A549 (cell line): ENCODE measurements at regions not wholly inside any gene's neighbourhood (a gene's known extent, or its start where the extent isn't known, plus 50 kb on each side); places are given as distances from the start of the nearest gene placed in this dataset.

Experiments
- ATAC-seq, 2 experiments: fragments of 200-7000 bp in 1 of 2; fragments of >200 bp in 1 of 2; cut with Nextera tagmentation in 1 of 2; cut with Tn5 transposase in 1 of 2; 3 replicates each; pipeline versions ENCODE4 v1.8.0 to v1.9.1; 2018 to 2020; ENCODE audit warnings: mild to moderate bottlenecking in 1 of 2, moderate library complexity in 1 of 2
- CTCF ChIA-PET: fragments of 300-600 bp; sonication (Branson Sonifier 250); formaldehyde crosslinking; extraction: SDS; loops from one replicate; lab custom pipeline; 2021; ENCODE audit warnings: antibody characterized with exemption, inconsistent platforms; lab: Yijun Ruan, JAX
- POLR2A ChIA-PET: fragments of 350-600 bp; formaldehyde crosslinking; extraction: SDS; loops from one replicate; lab custom pipeline; 2021; ENCODE audit warnings: antibody characterized with exemption, inconsistent platforms; lab: Yijun Ruan, JAX
- DNase-seq, 2 experiments: peaks; one replicate each; pipeline versions ENCODE4 v3.0.0 to v3.0.0-alpha.2; 2011 to 2016; ENCODE audit warnings: low read depth in 1 of 2, low spot score in 1 of 2
- FAIRE-seq: peaks from 2 replicates; lab custom pipeline; 2011; peaks lifted over from hg19 to GRCh38; lab: Jason Lieb, UNC
- H3K27ac ChIP-seq, 2 experiments: fragments of >200 bp; sonication (Bioruptor Twin); formaldehyde crosslinking; 3 replicates each; pipeline ENCODE4 v1.5.1; 2016 to 2017
- H3K4me1 ChIP-seq: fragments of >200 bp; sonication (Bioruptor Twin); formaldehyde crosslinking; 3 replicates; pipeline ENCODE4 v1.6.1; 2016
- H3K4me2 ChIP-seq: fragments of >200 bp; sonication (Bioruptor Twin); formaldehyde crosslinking; 3 replicates; pipeline ENCODE4 v1.6.1; 2016
- H3K4me3 ChIP-seq: fragments of >200 bp; sonication (Bioruptor Twin); formaldehyde crosslinking; 3 replicates; pipeline ENCODE4 v1.5.1; 2016
- H3K9me3 ChIP-seq: fragments of >200 bp; sonication (Bioruptor Twin); formaldehyde crosslinking; 3 replicates; pipeline ENCODE4 v1.6.1; 2016
- CBX2 ChIP-seq: fragments of 200-600 bp; sonication (generic); IDR thresholded peaks from 2 replicates; pipeline ENCODE4 v1.6.1; 2016; ENCODE audit warnings: low read depth, mild to moderate bottlenecking, borderline replicate concordance
- CHD2 ChIP-seq: fragments of 150-350 bp; IDR thresholded peaks from 2 replicates; pipeline ENCODE4 v1.6.1; 2014; ENCODE audit warnings: low read length; ENCODE audit not compliant: partially characterized antibody
- EHF ChIP-seq: fragments of 250-450 bp; sonication (Bioruptor Pico); IDR thresholded peaks from 2 replicates; pipeline ENCODE4 v1.5.0; 2020; ENCODE audit warnings: mild to moderate bottlenecking
- EP300 ChIP-seq, 2 experiments: fragments of >200 bp; sonication (Bioruptor Twin); formaldehyde crosslinking; IDR thresholded peaks; 2 replicates in 1 of 2; 3 replicates in 1 of 2; pipeline ENCODE4 v1.6.1; 2016 to 2017
- FOSB ChIP-seq: fragments of 250-450 bp; sonication (Bioruptor Pico); IDR thresholded peaks from 2 replicates; pipeline ENCODE4 v1.5.0; 2020; ENCODE audit warnings: mild to moderate bottlenecking, moderate library complexity
- FOXS1 ChIP-seq: fragments of 250-450 bp; sonication (Bioruptor Pico); IDR thresholded peaks from 2 replicates; pipeline ENCODE4 v1.5.0; 2020; ENCODE audit warnings: mild to moderate bottlenecking, moderate library complexity
- GATA3 ChIP-seq: IDR thresholded peaks from 2 replicates; pipeline ENCODE4 v1.6.1; 2012; ENCODE audit warnings: borderline replicate concordance
- HDAC2 ChIP-seq: fragments of 200-600 bp; sonication (generic); IDR thresholded peaks from 2 replicates; pipeline ENCODE4 v1.6.1; 2016
- KDM5A ChIP-seq: fragments of 200-600 bp; sonication (generic); IDR thresholded peaks from 2 replicates; pipeline ENCODE4 v1.6.1; 2016; ENCODE audit warnings: antibody characterized with exemption, mild to moderate bottlenecking
- MAFK ChIP-seq: fragments of 450-650 bp; IDR thresholded peaks from 2 replicates; pipeline ENCODE4 v1.6.1; 2014; ENCODE audit not compliant: partially characterized antibody
- MAZ ChIP-seq: fragments of 150-350 bp; IDR thresholded peaks from 2 replicates; pipeline ENCODE4 v1.6.1; 2014; ENCODE audit warnings: antibody characterized with exemption, low read depth, low read length, borderline replicate concordance
- NFE2L2 ChIP-seq: fragments of 150-350 bp; conservative IDR thresholded peaks from 2 replicates; pipeline ENCODE4 v1.6.1; 2014; ENCODE audit warnings: low read length
- NPAS2 ChIP-seq: fragments of 250-450 bp; sonication (Bioruptor Pico); IDR thresholded peaks from 2 replicates; pipeline ENCODE4 v1.8.0; 2022; ENCODE audit warnings: mild to moderate bottlenecking, moderate library complexity, borderline replicate concordance
- POLR2A ChIP-seq: IDR thresholded peaks from 2 replicates; pipeline ENCODE4 v1.6.1; 2012; ENCODE audit warnings: mild to moderate bottlenecking, low read length
- RFX5 ChIP-seq: fragments of 450-650 bp; IDR thresholded peaks from 2 replicates; pipeline ENCODE4 v1.7.1; 2014; ENCODE audit warnings: antibody characterized with exemption, mild to moderate bottlenecking, moderate library complexity
- TP53 ChIP-seq: fragments of 250-450 bp; sonication (Bioruptor Pico); IDR thresholded peaks from 2 replicates; pipeline ENCODE4 v1.5.0; 2021; ENCODE audit warnings: mild to moderate bottlenecking, moderate library complexity
- ZNF302 ChIP-seq: fragments of 250-450 bp; sonication (Bioruptor Pico); IDR thresholded peaks from 2 replicates; pipeline ENCODE4 v1.9.0; 2021; ENCODE audit warnings: inconsistent platforms, mild to moderate bottlenecking, moderate library complexity
- WGBS: methylation state at CpG from one replicate; pipeline ENCODE4 v1.1.6; 2017; ENCODE audit errors: missing lambda C conversion rate; 5-methylcytosine and 5-hydroxymethylcytosine counted together
- TF ChIP-seq, protein P1 (sequence below): IDR thresholded peaks from 2 replicates; pipeline ENCODE4 v1.6.1; 2012
- TF ChIP-seq, protein P2 (sequence below): fragments of 250-450 bp; sonication (Bioruptor Pico); IDR thresholded peaks from 2 replicates; pipeline ENCODE4 v1.5.0; 2021; ENCODE audit warnings: mild to moderate bottlenecking, moderate library complexity, borderline replicate concordance
- TF ChIP-seq, protein P3 (sequence below): fragments of 200-600 bp; sonication (generic); IDR thresholded peaks from 2 replicates; pipeline ENCODE4 v1.6.1; 2016; ENCODE audit warnings: antibody characterized with exemption, mild to moderate bottlenecking, moderate library complexity

DNA sequence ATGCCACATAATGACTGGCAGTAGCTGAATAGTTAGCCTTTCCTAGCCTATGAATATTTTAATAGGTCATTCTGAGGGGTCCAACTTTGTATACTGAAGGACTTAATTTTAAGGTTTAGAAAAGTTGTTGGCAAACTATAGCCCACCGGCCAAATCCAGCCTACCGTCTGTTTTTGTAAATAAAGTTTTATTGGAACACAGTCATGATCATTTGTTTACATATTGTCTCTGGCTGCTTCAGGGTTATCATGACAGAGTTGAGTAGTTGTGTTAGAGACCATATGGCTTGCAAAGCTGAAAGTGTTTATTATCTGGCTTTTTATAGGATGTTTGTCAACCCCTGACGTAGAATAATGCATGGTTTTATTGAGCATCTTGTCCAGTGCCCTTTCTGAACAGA lies 73.4 kb downstream of the NTMT2 start:
- H3K4me3 ChIP-seq, result no peak overlapping the region
- H3K9me3 ChIP-seq, result no peaks in the 10 kb centered on the region
- H3K4me2 ChIP-seq, result no peak overlapping the region
- H3K27ac ChIP-seq, result no peak overlapping the region
- H3K4me1 ChIP-seq, result no peaks in the 10 kb centered on the region
- CTCF ChIA-PET, result no interaction called here
- ATAC-seq (no peak), DNase-seq (no peak), FAIRE-seq (no peak)
- POLR2A ChIA-PET, result no interaction called here
- 23% methylated on average over 3 of the region's 3 CpGs for WGBS
- no peak for TF ChIP-seq MAZ
- no peak for TF ChIP-seq NPAS2 (CRISPR knock-in tag)
- TF ChIP-seq ZNF302 (CRISPR knock-in tag), result no peak
- TF ChIP-seq POLR2A, result no peak
- no peak for TF ChIP-seq GATA3
- no peak for TF ChIP-seq EP300 (IDR thresholded peaks at IDR 0.05)
- no peak for TF ChIP-seq NFE2L2
- no peak for TF ChIP-seq RFX5
- TF ChIP-seq, protein P1, sequence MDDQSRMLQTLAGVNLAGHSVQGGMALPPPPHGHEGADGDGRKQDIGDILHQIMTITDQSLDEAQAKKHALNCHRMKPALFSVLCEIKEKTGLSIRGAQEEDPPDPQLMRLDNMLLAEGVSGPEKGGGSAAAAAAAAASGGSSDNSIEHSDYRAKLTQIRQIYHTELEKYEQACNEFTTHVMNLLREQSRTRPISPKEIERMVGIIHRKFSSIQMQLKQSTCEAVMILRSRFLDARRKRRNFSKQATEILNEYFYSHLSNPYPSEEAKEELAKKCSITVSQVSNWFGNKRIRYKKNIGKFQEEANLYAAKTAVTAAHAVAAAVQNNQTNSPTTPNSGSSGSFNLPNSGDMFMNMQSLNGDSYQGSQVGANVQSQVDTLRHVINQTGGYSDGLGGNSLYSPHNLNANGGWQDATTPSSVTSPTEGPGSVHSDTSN, result no peak
- TF ChIP-seq, protein P2, sequence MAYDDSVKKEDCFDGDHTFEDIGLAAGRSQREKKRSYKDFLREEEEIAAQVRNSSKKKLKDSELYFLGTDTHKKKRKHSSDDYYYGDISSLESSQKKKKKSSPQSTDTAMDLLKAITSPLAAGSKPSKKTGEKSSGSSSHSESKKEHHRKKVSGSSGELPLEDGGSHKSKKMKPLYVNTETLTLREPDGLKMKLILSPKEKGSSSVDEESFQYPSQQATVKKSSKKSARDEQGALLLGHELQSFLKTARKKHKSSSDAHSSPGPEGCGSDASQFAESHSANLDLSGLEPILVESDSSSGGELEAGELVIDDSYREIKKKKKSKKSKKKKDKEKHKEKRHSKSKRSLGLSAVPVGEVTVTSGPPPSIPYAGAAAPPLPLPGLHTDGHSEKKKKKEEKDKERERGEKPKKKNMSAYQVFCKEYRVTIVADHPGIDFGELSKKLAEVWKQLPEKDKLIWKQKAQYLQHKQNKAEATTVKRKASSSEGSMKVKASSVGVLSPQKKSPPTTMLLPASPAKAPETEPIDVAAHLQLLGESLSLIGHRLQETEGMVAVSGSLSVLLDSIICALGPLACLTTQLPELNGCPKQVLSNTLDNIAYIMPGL (CRISPR knock-in tag), result no peak
- TF ChIP-seq FOXS1 (CRISPR knock-in tag), result no peak

DNA sequence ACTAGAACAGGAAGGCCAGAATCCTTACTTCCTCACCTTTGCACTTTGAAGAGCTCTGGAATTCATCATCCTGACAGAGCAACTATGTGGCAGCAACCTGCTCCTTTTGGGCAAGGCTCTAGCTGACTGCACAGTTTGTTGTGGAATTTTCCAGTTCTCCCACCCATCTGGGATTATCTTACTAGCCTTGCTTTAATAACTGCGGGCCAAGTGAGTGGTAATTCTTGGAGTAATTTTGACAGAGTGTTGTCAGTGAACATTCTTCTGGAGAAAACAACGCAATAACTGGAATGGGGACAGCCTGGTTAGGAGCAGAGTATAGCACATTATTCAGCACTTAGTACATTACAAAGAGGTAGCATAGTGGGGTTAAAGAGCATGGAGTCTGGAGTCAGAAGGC lies 75.3 kb downstream of the NTMT2 start:
- H3K27ac ChIP-seq, result no peak overlapping the region
- WGBS, result 8% methylated on average over 2 of the region's 2 CpGs
- ChIA-PET CTCF (interaction anchor here (0.6 kb wide), 1 partner anchor 11 kb away, joined by 3 read pairs; no protein-coding TSS in a partner anchor), POLR2A (no interaction called here)
- no peak for FAIRE-seq
- no peaks in the 10 kb centered on the region for H3K4me1 ChIP-seq
- no peak overlapping the region for H3K4me2 ChIP-seq
- TF ChIP-seq KDM5A (no peak), EHF (CRISPR knock-in tag) (no peak), MAFK (no peak), HDAC2 (no peak), CBX2 (no peak), TP53 (CRISPR knock-in tag) (no peak), FOSB (CRISPR knock-in tag) (no peak)
- TF ChIP-seq, protein P3, sequence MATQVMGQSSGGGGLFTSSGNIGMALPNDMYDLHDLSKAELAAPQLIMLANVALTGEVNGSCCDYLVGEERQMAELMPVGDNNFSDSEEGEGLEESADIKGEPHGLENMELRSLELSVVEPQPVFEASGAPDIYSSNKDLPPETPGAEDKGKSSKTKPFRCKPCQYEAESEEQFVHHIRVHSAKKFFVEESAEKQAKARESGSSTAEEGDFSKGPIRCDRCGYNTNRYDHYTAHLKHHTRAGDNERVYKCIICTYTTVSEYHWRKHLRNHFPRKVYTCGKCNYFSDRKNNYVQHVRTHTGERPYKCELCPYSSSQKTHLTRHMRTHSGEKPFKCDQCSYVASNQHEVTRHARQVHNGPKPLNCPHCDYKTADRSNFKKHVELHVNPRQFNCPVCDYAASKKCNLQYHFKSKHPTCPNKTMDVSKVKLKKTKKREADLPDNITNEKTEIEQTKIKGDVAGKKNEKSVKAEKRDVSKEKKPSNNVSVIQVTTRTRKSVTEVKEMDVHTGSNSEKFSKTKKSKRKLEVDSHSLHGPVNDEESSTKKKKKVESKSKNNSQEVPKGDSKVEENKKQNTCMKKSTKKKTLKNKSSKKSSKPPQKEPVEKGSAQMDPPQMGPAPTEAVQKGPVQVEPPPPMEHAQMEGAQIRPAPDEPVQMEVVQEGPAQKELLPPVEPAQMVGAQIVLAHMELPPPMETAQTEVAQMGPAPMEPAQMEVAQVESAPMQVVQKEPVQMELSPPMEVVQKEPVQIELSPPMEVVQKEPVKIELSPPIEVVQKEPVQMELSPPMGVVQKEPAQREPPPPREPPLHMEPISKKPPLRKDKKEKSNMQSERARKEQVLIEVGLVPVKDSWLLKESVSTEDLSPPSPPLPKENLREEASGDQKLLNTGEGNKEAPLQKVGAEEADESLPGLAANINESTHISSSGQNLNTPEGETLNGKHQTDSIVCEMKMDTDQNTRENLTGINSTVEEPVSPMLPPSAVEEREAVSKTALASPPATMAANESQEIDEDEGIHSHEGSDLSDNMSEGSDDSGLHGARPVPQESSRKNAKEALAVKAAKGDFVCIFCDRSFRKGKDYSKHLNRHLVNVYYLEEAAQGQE, result no peak
- TF ChIP-seq, all 56 proteins: peak for 0
- DNase-seq (no peak), ATAC-seq (no peak)
- H3K4me3 ChIP-seq, result no peak overlapping the region
- H3K9me3 ChIP-seq, result no peaks in the 10 kb centered on the region

DNA sequence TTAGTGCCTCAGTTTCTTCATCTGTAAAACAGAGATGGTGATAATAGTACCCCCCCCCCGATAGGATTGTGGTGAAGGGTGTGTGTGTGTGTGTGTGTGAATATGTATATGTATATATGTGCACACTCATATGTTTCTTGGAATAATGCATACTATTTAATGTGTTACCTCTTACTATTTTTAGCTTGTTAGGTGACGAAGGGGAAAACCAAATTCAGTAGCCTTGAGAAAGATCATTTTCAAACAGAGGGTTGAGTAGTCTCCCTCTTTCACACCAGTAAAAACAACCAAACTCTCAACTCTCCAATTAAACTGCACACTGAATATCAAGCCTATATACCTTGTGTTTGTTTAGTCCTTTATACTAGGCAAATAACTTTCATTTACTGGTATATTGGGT lies 75.7 kb downstream of the NTMT2 start:
- H3K27ac ChIP-seq, result no peak overlapping the region
- H3K9me3 ChIP-seq, result no peaks in the 10 kb centered on the region
- TF ChIP-seq CHD2 (no peak), EHF (CRISPR knock-in tag) (no peak)
- ATAC-seq (no peak), DNase-seq (no peak), FAIRE-seq (no peak)
- H3K4me2 ChIP-seq, result no peak overlapping the region
- POLR2A ChIA-PET, result no interaction called here
- CTCF ChIA-PET, result interaction anchor here (0.6 kb wide), 1 partner anchor 12 kb away, joined by 3 read pairs; no protein-coding TSS in a partner anchor
- H3K4me1 ChIP-seq, result no peaks in the 10 kb centered on the region
- H3K4me3 ChIP-seq, result no peak overlapping the region
- 12% methylated on average over 2 of the region's 2 CpGs for WGBS
